K562 (cell line): ENCODE measurements at regions not wholly inside any gene's neighbourhood (a gene's known extent, or its start where the extent isn't known, plus 50 kb on each side); places are given as distances from the start of the nearest gene placed in this dataset.

Experiments
- ATAC-seq: fragments of 200-7000 bp; cut with Tn5 transposase; 3 replicates; pipeline ENCODE4 v1.9.1; 2020; ENCODE audit warnings: moderate library complexity
- BruUV-seq: library from RNA; stranded (reverse); fragments of 400-500 nt; replicated peaks from 2 replicates; lab custom pipeline; 2021; lab: Mats Ljungman, UMichigan
- CTCF ChIA-PET: fragments of 300-600 bp; formaldehyde crosslinking; extraction: SDS; loops from one replicate; lab custom pipeline; 2021; ENCODE audit warnings: low intra/inter-chr PET ratio; lab: Yijun Ruan, JAX
- POLR2A ChIA-PET: fragments of 300-600, 350-650 bp; sonication (Branson Sonifier 250); formaldehyde crosslinking; extraction: SDS; loops from one replicate; lab custom pipeline; 2021; ENCODE audit warnings: antibody characterized with exemption, inconsistent platforms; lab: Yijun Ruan, JAX
- DNase-seq, 4 experiments: peaks; one replicate each; pipeline versions ENCODE4 v3.0.0 to v3.0.0-alpha.2; 2011 to 2018; ENCODE audit warnings: low spot score in 3 of 4, mixed read lengths in 3 of 4; ENCODE audit errors: extremely low read depth in 1 of 4
- FAIRE-seq: peaks from 2 replicates; lab custom pipeline; 2011; peaks lifted over from hg19 to GRCh38; lab: Jason Lieb, UNC
- H2AFZ ChIP-seq: 2 replicates; pipeline ENCODE4 v1.6.0; 2011; ENCODE audit warnings: low read depth, low read length, control low read depth, inconsistent platforms
- H3K27ac ChIP-seq: fragments of 200-600 bp; 3 replicates; pipeline ENCODE4 v1.8.0; 2011; ENCODE audit warnings: low read depth, mild to moderate bottlenecking, control low read depth, inconsistent platforms, low read length, moderate library complexity, mixed read lengths; ENCODE audit errors: extremely low read depth
- H3K27me3 ChIP-seq, 2 experiments: fragments of 300-600 bp in 1 of 2; 2 replicates in 1 of 2; 3 replicates in 1 of 2; pipeline versions ENCODE4 v1.6.0 to v1.8.0; 2011; ENCODE audit warnings: inconsistent platforms in 2 of 2, low read length in 2 of 2, mild to moderate bottlenecking in 1 of 2, mixed read lengths in 1 of 2, moderate library complexity in 1 of 2; ENCODE audit not compliant: control insufficient read depth in 2 of 2, insufficient read depth in 2 of 2
- H3K36me3 ChIP-seq: fragments of 300-600 bp; 3 replicates; pipeline ENCODE4 v1.8.0; 2011; ENCODE audit warnings: mild to moderate bottlenecking, low read length, inconsistent platforms; ENCODE audit not compliant: control insufficient read depth, insufficient read depth
- H3K4me1 ChIP-seq, 2 experiments: fragments of 200-600 bp in 1 of 2; replicated peaks in 1 of 2; 2 replicates in 1 of 2; 3 replicates in 1 of 2; pipeline versions ENCODE4 v1.5.1 to v1.8.0; 2011; ENCODE audit warnings: inconsistent platforms in 2 of 2, low read length in 2 of 2, mild to moderate bottlenecking in 1 of 2, mixed read lengths in 1 of 2, moderate library complexity in 1 of 2; ENCODE audit not compliant: control insufficient read depth in 2 of 2, insufficient read depth in 2 of 2
- H3K4me2 ChIP-seq: 2 replicates; pipeline ENCODE4 v1.6.1; 2011; ENCODE audit warnings: low read length, control low read depth, inconsistent platforms, mixed read lengths; ENCODE audit not compliant: insufficient read depth
- H3K4me3 ChIP-seq: fragments of 200-600 bp; sonication (generic), shearing (Covaris generic); 2 replicates; pipeline ENCODE4 v1.5.1; 2016; ENCODE audit warnings: control low read depth, inconsistent platforms
- H3K79me2 ChIP-seq: fragments of 200-600 bp; 3 replicates; pipeline ENCODE4 v1.8.0; 2011; ENCODE audit warnings: low read length, inconsistent platforms; ENCODE audit not compliant: control insufficient read depth, insufficient read depth
- H3K9ac ChIP-seq, 2 experiments: 2 replicates each; pipeline versions ENCODE4 v1.6.0 to v1.6.1; 2011; ENCODE audit warnings: low read depth in 2 of 2, low read length in 2 of 2, control low read depth in 1 of 2, inconsistent platforms in 1 of 2, mild to moderate bottlenecking in 1 of 2, mixed read lengths in 1 of 2; ENCODE audit not compliant: insufficient read depth in 1 of 2
- H3K9me1 ChIP-seq: one replicate; pipeline ENCODE4 v1.6.0; 2011; ENCODE audit warnings: inconsistent platforms, mild to moderate bottlenecking, low read length, moderate library complexity; ENCODE audit not compliant: control insufficient read depth, insufficient read depth
- H3K9me3 ChIP-seq: replicated peaks from 2 replicates; pipeline ENCODE4 v1.5.1; 2011; ENCODE audit warnings: low read depth, low read length, inconsistent platforms; ENCODE audit not compliant: control insufficient read depth, insufficient read depth
- H4K20me1 ChIP-seq: replicated peaks from 2 replicates; pipeline ENCODE4 v1.6.1; 2011; ENCODE audit warnings: low read length, inconsistent platforms, mixed read lengths; ENCODE audit not compliant: control insufficient read depth, insufficient read depth
- CREM ChIP-seq: IDR thresholded peaks from 2 replicates; pipeline ENCODE4 v1.6.1; 2014; ENCODE audit warnings: antibody characterized with exemption, low read depth
- MCM7 ChIP-seq, 2 experiments: fragments of 450-650 bp; IDR thresholded peaks; 2 replicates each; pipeline ENCODE4 v1.6.1; 2016 to 2018
- MIER1 ChIP-seq: fragments of 450-650 bp; IDR thresholded peaks from 2 replicates; pipeline ENCODE4 v1.6.1; 2016; ENCODE audit warnings: antibody characterized with exemption, mild to moderate bottlenecking, low read depth
- PHB ChIP-seq: fragments of 250-450 bp; sonication (Bioruptor Pico); IDR thresholded peaks from 2 replicates; pipeline ENCODE4 v1.5.0; 2021
- RCOR1 ChIP-seq, 2 experiments: IDR thresholded peaks; 2 replicates each; pipeline ENCODE4 v1.6.1; 2012; ENCODE audit warnings: low read depth in 2 of 2, low read length in 2 of 2, borderline replicate concordance in 1 of 2, improper control_type of control experiment in 1 of 2
- SMAD1 ChIP-seq: fragments of 150-350 bp; IDR thresholded peaks from 2 replicates; pipeline ENCODE4 v1.6.1; 2014; ENCODE audit warnings: low read length, low read depth; ENCODE audit not compliant: partially characterized antibody
- SMC3 ChIP-seq: conservative IDR thresholded peaks from 2 replicates; pipeline ENCODE4 v1.6.1; 2011; ENCODE audit warnings: low read depth, low read length, improper control_type of control experiment; ENCODE audit not compliant: insufficient read depth
- ZNF263 ChIP-seq: sonication (generic); formaldehyde crosslinking; IDR thresholded peaks from 2 replicates; pipeline ENCODE4 v1.8.0; 2022; ENCODE audit warnings: mild to moderate bottlenecking, missing genetic modification reagents, borderline replicate concordance
- ZSCAN29 ChIP-seq: fragments of 450-650 bp; IDR thresholded peaks from 2 replicates; pipeline ENCODE4 v1.6.1; 2017
- WGBS: fragments of 100-300 bp; shearing (Covaris generic); methylation state at CpG from one replicate; pipeline ENCODE4 v1.1.6; 2016; ENCODE audit warnings: low coverage, mixed read lengths; ENCODE audit not compliant: insufficient coverage; ENCODE audit errors: missing lambda C conversion rate; 5-methylcytosine and 5-hydroxymethylcytosine counted together
- in situ Hi-C: fragments of 300-500 bp; cut with MboI; formaldehyde crosslinking; loops from 4 replicates; pipeline ENCODE4 v1.15.0; 2018; ENCODE audit warnings: inconsistent platforms, mixed read lengths
- intact Hi-C: fragments of 100-400 bp; cut with micrococcal nuclease; formaldehyde crosslinking; loops from 2 replicates; pipeline ENCODE4 v1.14.2; 2022
- TF ChIP-seq, protein P1 (sequence below), 3 experiments: IDR thresholded peaks in 2 of 3; conservative IDR thresholded peaks in 1 of 3; 2 replicates each; pipeline ENCODE4 v1.5.1; 2011 to 2012; ENCODE audit warnings: low read length in 3 of 3, mild to moderate bottlenecking in 3 of 3, control low read depth in 2 of 3, improper control_type of control experiment in 1 of 3, inconsistent platforms in 1 of 3, low read depth in 1 of 3, mixed read lengths in 1 of 3, moderate library complexity in 1 of 3; ENCODE audit not compliant: insufficient read depth in 2 of 3
- TF ChIP-seq, protein P2 (sequence below): fragments of 250-450 bp; sonication (Bioruptor Pico); IDR thresholded peaks from 2 replicates; pipeline ENCODE4 v1.5.0; 2021; ENCODE audit warnings: mild to moderate bottlenecking, moderate library complexity

DNA sequence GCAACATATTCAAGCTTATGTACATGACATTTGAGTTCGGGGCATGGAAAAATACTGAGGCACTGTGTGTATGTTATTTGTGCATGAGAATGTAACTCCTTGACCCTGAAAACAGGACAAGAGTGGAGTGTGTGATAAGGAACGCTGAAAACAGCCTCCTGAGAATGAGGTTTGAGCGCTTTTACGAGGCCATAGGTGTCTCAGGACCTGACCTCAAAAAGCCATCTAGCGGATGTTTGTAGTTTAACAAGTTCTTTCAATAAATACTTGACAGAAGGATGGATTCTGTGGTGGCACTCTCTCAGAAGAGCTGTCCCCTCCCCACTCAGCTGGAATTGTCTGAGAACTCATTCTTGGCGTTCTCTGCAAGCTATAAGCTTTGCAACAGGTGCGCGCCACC is 350.5 kb upstream of the TMTC1 start:
- Histone ChIP-seq H2AFZ (no peak overlapping the region), H3K4me2 (no peak overlapping the region), H3K27me3 (no peaks in the 10 kb centered on the region), H3K9ac (no peak overlapping the region), H3K79me2 (no peaks in the 10 kb centered on the region), H3K9me1 (no peaks in the 10 kb centered on the region), H3K27ac (no peak overlapping the region), H3K4me3 (no peak overlapping the region), H3K36me3 (no peaks in the 10 kb centered on the region), H4K20me1 (no peaks in the 10 kb centered on the region), H3K9me3 (no peaks in the 10 kb centered on the region), H3K4me1 (no peaks in the 10 kb centered on the region)
- intact Hi-C loops (loop anchor here (2.0 kb wide), 1 partner anchor 581 kb away; no protein-coding TSS in a partner anchor), in situ Hi-C loops (no loop called here)
- ChIA-PET CTCF (no interaction called here), POLR2A (interaction anchor here (0.6 kb wide), 1 partner anchor 620 kb away, joined by 4 read pairs; no protein-coding TSS in a partner anchor)
- FAIRE-seq (peak; percentile 29), ATAC-seq (peak; percentile 68), DNase-seq (peak in 3 of 4 experiments; percentile 15 to 28 (median 25))
- no TSS peak for BruUV-seq
- TF ChIP-seq SMC3 (0 out of 2 replicates have a peak, but pooled peaks have one; percentile 27), RCOR1 (IDR thresholded peaks at IDR 0.05; ENCODE audit: borderline replicate concordance in 1 of 2, low read depth in 2 of 2, low read length in 2 of 2) (no peak), ZNF263 (CRISPR knock-in tag) (no peak), PHB (CRISPR knock-in tag) (no peak), ZSCAN29 (no peak), MCM7 (IDR thresholded peaks at IDR 0.05) (no peak), CREM (no peak), MIER1 (no peak), SMAD1 (no peak)
- TF ChIP-seq, protein P1, sequence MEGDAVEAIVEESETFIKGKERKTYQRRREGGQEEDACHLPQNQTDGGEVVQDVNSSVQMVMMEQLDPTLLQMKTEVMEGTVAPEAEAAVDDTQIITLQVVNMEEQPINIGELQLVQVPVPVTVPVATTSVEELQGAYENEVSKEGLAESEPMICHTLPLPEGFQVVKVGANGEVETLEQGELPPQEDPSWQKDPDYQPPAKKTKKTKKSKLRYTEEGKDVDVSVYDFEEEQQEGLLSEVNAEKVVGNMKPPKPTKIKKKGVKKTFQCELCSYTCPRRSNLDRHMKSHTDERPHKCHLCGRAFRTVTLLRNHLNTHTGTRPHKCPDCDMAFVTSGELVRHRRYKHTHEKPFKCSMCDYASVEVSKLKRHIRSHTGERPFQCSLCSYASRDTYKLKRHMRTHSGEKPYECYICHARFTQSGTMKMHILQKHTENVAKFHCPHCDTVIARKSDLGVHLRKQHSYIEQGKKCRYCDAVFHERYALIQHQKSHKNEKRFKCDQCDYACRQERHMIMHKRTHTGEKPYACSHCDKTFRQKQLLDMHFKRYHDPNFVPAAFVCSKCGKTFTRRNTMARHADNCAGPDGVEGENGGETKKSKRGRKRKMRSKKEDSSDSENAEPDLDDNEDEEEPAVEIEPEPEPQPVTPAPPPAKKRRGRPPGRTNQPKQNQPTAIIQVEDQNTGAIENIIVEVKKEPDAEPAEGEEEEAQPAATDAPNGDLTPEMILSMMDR (IDR thresholded peaks at IDR 0.05 in 2 of 3, conservative IDR thresholded peaks at IDR 0.05 in 1 of 3; ENCODE audit: insufficient read depth in 2 of 3, low read depth in 1 of 3, low read length in 3 of 3): peak; percentile 28 to 39 (median 36); a peak in 3 of 6 replicates
- TF ChIP-seq, protein P2, sequence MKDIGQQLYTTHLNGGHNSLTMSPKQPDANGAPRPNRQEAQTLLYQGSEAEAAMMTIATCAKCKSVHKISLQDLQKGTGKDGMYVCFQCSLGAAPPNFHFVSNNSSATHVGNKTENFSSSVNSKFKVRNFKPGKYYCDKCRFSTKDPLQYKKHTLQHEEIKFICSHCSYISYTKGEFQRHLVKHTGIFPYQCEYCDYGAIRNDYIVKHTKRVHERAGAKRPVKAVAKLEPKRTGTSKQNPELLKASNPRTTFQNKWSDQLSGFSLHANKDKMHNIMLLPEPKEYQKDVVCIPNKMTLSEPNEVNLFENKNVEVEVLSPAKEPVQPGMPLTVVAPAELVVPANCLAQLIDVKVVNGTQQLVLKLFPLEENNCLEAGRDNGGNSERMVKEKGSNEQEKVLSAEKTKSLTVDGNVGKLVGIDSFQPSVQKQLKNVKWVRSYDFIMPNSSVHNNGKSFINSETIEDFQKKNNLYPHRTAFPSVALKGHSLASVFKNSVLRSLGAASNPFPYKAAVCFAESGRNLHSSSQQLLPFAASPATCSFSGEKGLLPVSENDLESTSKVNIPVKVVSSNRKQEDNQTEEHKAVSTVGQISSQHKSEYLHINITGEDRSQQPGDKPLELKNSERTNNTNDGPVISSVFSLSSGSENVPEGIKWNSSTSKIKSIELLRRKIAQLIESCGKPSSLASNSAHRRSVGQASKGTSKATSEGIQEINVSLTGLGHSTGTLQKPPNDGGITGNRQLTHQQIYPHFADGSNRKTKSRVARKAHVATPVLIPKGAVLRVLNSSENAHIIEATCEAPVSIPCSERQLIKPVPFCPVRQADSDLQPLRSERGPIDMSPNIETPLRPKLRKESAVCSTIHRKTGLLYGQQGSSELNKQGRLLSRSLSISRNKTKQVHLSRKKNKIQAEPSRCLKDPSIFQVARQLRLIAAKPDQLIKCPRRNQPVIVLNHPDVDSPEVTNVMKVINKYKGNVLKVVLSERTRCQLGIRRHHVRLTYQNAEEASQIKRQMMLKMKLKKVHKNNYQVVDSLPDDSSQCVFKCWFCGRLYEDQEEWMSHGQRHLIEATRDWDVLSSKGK (CRISPR knock-in tag): no peak
- 0% methylated on average over 8 of the region's 8 CpGs for WGBS
